ENCODE measurements at regions not wholly inside any gene's neighbourhood (a gene's known extent, or its start where the extent isn't known, plus 50 kb on each side); places are given as distances from the start of the nearest gene placed in this dataset.

DNA sequence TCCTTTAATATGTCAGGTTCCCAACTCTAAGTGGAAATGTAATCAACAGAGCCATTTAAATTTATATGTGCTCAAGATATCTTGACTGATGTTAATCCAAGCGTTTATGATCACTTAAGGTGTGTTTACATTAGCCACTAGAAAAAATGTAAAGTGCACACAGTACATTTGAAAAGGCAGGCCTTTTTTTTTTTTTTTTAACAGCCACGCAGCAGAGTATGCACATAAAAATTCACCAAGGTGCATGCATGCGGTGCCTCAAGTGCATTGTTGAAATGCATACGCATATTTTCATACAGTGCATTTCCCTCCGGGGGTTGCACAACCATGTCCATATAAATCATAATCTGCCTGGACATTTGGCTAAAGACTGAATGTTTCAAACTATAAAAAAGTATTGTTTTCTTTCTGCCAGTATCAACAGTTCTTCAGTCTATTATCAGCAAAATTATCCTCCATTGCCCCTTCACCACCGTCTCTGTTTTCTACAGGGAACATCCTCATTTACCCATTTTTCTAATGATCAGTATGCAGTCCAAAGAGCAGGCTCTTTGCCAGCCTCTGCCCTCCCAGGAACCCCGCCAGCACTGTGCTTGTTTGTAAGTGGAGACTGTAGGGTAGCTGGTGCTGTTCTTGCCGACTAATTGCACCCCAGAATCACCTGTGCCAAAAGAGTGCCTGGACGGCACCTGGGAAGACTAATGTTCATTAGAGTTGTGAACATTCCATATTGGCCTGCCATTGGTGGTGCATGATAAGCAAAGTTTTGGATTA lies 611.2 kb upstream of the CFAP20DC start:
- TF ChIP-seq, protein P1, sequence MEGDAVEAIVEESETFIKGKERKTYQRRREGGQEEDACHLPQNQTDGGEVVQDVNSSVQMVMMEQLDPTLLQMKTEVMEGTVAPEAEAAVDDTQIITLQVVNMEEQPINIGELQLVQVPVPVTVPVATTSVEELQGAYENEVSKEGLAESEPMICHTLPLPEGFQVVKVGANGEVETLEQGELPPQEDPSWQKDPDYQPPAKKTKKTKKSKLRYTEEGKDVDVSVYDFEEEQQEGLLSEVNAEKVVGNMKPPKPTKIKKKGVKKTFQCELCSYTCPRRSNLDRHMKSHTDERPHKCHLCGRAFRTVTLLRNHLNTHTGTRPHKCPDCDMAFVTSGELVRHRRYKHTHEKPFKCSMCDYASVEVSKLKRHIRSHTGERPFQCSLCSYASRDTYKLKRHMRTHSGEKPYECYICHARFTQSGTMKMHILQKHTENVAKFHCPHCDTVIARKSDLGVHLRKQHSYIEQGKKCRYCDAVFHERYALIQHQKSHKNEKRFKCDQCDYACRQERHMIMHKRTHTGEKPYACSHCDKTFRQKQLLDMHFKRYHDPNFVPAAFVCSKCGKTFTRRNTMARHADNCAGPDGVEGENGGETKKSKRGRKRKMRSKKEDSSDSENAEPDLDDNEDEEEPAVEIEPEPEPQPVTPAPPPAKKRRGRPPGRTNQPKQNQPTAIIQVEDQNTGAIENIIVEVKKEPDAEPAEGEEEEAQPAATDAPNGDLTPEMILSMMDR (IDR thresholded peaks at IDR 0.05): no peak
- no peak for TF ChIP-seq POLR2A (IDR thresholded peaks at IDR 0.05)
- Histone ChIP-seq H3K9me3 (no peaks in the 10 kb centered on the region), H3K36me3 (no peaks in the 10 kb centered on the region), H3K4me3 (no peak overlapping the region), H3K27ac (no peak overlapping the region), H3K27me3 (no peaks in the 10 kb centered on the region), H3K4me1 (peaks cover 0 to 5% (median 0%) of the 10 kb centered on the region in 4 donors)
- no peak for DNase-seq

DNA sequence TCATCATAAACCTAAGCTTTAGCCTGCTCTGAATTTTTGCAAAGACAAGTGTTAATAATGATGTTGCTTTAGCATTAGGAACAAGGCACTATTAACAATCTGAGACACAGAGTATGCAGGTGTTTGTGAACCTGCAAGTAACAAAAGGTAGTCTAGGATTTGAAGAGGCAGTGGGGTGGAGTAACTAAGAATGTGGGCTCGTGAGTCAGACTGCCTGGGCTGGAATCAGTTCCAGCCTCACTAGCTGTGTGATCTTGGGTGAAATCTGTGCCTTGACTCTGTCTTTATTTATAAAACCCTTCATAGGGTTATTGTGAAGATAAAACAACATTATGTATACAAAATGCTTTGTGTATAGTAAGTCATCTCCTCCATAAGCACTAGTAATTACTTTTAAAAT lies 610.6 kb upstream of the CFAP20DC start:
- Histone ChIP-seq H3K36me3 (no peaks in the 10 kb centered on the region), H3K4me3 (no peak overlapping the region), H3K9me3 (no peaks in the 10 kb centered on the region), H3K4me1 (peaks cover 0 to 5% (median 0%) of the 10 kb centered on the region in 4 donors), H3K27me3 (no peaks in the 10 kb centered on the region), H3K27ac (no peak overlapping the region)
- TF ChIP-seq, protein P1 (IDR thresholded peaks at IDR 0.05): no peak
- TF ChIP-seq POLR2A (IDR thresholded peaks at IDR 0.05): no peak
- no peak for DNase-seq

GRCh38 chr3:59659755-59660154 lies 609.9 kb upstream of the CFAP20DC start:
- DNase-seq: no peak
- TF ChIP-seq, protein P1 (IDR thresholded peaks at IDR 0.05): no peak
- TF ChIP-seq POLR2A (IDR thresholded peaks at IDR 0.05): no peak
- Histone ChIP-seq H3K36me3 (no peaks in the 10 kb centered on the region), H3K9me3 (no peaks in the 10 kb centered on the region), H3K4me3 (no peak overlapping the region), H3K4me1 (peaks cover 0 to 5% (median 0%) of the 10 kb centered on the region in 4 donors), H3K27ac (no peak overlapping the region), H3K27me3 (no peaks in the 10 kb centered on the region)

GRCh38 chr3:59658866-59659265 lies 609.0 kb upstream of the CFAP20DC start:
- Histone ChIP-seq H3K4me3 (no peak overlapping the region), H3K36me3 (no peaks in the 10 kb centered on the region), H3K9me3 (no peaks in the 10 kb centered on the region), H3K4me1 (peaks cover 0 to 5% (median 0%) of the 10 kb centered on the region in 4 donors), H3K27ac (no peak overlapping the region), H3K27me3 (no peaks in the 10 kb centered on the region)
- no peak for DNase-seq
- TF ChIP-seq, protein P1 (IDR thresholded peaks at IDR 0.05): no peak
- TF ChIP-seq POLR2A (IDR thresholded peaks at IDR 0.05): no peak

- no peaks in the 10 kb centered on the region for H3K9me3 ChIP-seq
- peaks cover 0 to 5% (median 0%) of the 10 kb centered on the region in 4 donors for H3K4me1 ChIP-seq
- no peak overlapping the region for H3K27ac ChIP-seq
- TF ChIP-seq, protein P1 (IDR thresholded peaks at IDR 0.05): no peak
- TF ChIP-seq POLR2A (IDR thresholded peaks at IDR 0.05): no peak
- no peaks in the 10 kb centered on the region for H3K27me3 ChIP-seq
- DNase-seq: no peak
- no peak overlapping the region for H3K4me3 ChIP-seq
- H3K36me3 ChIP-seq: no peaks in the 10 kb centered on the region
These were observed 608.4 kb upstream of the CFAP20DC start for GRCh38 chr3:59658274-59658673.
